Stomach (tissue), 8 donors: ENCODE measurements at regions not wholly inside any gene's neighbourhood (a gene's known extent, or its start where the extent isn't known, plus 50 kb on each side); places are given as distances from the start of the nearest gene placed in this dataset.

Source experiments
- DNase-seq, 2 donors: peaks; one replicate each; pipeline versions ENCODE4 v3.0.0 to v3.0.0-alpha.2; 2013 to 2019
- H3K27ac ChIP-seq, 5 donors: fragments of 200-600 bp in 4 of 5; sonication (generic) in 4 of 5; one replicate each; pipeline ENCODE4 v1.5.1; 2013 to 2019; ENCODE audit warnings: mild to moderate bottlenecking in 1 of 5, moderate library complexity in 1 of 5
- H3K27me3 ChIP-seq, 3 donors: fragments of 200-600 bp; sonication (generic); one replicate each; pipeline ENCODE4 v1.5.1; 2017 to 2019; ENCODE audit warnings: mixed run types in 1 of 3
- H3K36me3 ChIP-seq, 4 donors: fragments of 200-600 bp; sonication (generic); 1 replicate in 3 of 4; 2 replicates in 1 of 4; pipeline ENCODE4 v1.5.1; 2016 to 2019
- H3K4me1 ChIP-seq, 4 donors: fragments of 200-600 bp; sonication (generic); one replicate each; pipeline ENCODE4 v1.5.1; 2016 to 2019
- H3K4me3 ChIP-seq, 4 donors: fragments of 200-600 bp; sonication (generic) in 3 of 4; one replicate each; pipeline ENCODE4 v1.5.1; 2016 to 2019; ENCODE audit warnings: mild to moderate bottlenecking in 1 of 4
- H3K9me3 ChIP-seq, 4 donors: fragments of 200-600 bp; sonication (generic); one replicate each; pipeline ENCODE4 v1.5.1; 2016 to 2019
- EP300 ChIP-seq: sonication (generic); formaldehyde crosslinking; IDR thresholded peaks from one replicate; pipeline ENCODE4 v1.6.1; 2017; ENCODE audit warnings: antibody characterized with exemption
- POLR2A ChIP-seq, 4 donors: fragments of 450-650 bp; IDR thresholded peaks; one replicate each; pipeline ENCODE4 v1.6.1; 2016; ENCODE audit warnings: antibody characterized with exemption in 4 of 4, control low read depth in 2 of 4, mild to moderate bottlenecking in 1 of 4, moderate library complexity in 1 of 4
- POLR2AphosphoS5 ChIP-seq, 3 donors: sonication (generic); formaldehyde crosslinking; IDR thresholded peaks; one replicate each; pipeline ENCODE4 v1.6.1; 2016; ENCODE audit warnings: antibody characterized with exemption in 3 of 3
- WGBS, 5 donors: extraction: QIAGEN DNeasy Blood & Tissue Kit in 3 of 5; methylation state at CpG; one replicate each; pipeline versions ENCODE4 v1.1.5 to v1.1.7; 2013 to 2018; 5-methylcytosine and 5-hydroxymethylcytosine counted together
- intact Hi-C: fragments of 100-400 bp; cut with DNase I; formaldehyde crosslinking; loops from one replicate; pipeline ENCODE4 v1.15.1; 2023; ENCODE audit warnings: low total_unique reads
- TF ChIP-seq, protein P1 (sequence below), 7 experiments: fragments of 450-650 bp in 4 of 7; fragments of 200-600 bp in 3 of 7; sonication (generic) in 3 of 7; IDR thresholded peaks; one replicate each; pipeline ENCODE4 v1.5.1; 2016 to 2019; ENCODE audit warnings: antibody characterized with exemption in 7 of 7, control low read depth in 2 of 7, mild to moderate bottlenecking in 1 of 7
- donor health status: healthy with polysubstance abuse.
- donor health status: Bipolar disorder and iron deficiency.
- donor health status: healthy.

DNA sequence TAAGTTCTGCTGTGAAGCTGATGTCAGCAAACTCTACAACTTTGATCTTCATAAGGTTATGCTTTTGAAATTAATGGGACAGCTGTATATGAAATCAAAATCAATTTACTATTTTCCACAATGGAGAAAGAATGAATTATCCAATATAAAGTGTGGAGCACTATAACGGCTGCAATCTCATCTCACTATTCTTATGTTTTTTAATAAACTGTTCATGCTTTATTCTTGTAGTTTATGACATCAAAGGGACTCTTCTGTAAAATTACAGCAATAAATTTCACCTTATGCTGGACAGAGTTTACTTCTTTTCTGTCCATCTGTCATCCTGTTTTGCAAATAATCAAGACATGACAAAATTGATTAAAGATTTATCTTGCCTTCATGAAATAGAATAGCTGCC lies 192.5 kb downstream of the TECRL start:
- 71 to 78% (median 74%) methylated on average over 1 of the region's 1 CpG for WGBS, 5 donors
- Histone ChIP-seq H3K27ac (no peak overlapping the region), H3K9me3 (no peaks in the 10 kb centered on the region), H3K27me3 (no peaks in the 10 kb centered on the region), H3K4me3 (no peak overlapping the region), H3K36me3 (no peaks in the 10 kb centered on the region), H3K4me1 (no peaks in the 10 kb centered on the region)
- intact Hi-C loops: no loop called here
- no peak for DNase-seq
- no peak for TF ChIP-seq EP300
- no peak for TF ChIP-seq POLR2AphosphoS5 (IDR thresholded peaks at IDR 0.05)
- TF ChIP-seq, protein P1, sequence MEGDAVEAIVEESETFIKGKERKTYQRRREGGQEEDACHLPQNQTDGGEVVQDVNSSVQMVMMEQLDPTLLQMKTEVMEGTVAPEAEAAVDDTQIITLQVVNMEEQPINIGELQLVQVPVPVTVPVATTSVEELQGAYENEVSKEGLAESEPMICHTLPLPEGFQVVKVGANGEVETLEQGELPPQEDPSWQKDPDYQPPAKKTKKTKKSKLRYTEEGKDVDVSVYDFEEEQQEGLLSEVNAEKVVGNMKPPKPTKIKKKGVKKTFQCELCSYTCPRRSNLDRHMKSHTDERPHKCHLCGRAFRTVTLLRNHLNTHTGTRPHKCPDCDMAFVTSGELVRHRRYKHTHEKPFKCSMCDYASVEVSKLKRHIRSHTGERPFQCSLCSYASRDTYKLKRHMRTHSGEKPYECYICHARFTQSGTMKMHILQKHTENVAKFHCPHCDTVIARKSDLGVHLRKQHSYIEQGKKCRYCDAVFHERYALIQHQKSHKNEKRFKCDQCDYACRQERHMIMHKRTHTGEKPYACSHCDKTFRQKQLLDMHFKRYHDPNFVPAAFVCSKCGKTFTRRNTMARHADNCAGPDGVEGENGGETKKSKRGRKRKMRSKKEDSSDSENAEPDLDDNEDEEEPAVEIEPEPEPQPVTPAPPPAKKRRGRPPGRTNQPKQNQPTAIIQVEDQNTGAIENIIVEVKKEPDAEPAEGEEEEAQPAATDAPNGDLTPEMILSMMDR (IDR thresholded peaks at IDR 0.05): no peak
- TF ChIP-seq POLR2A (IDR thresholded peaks at IDR 0.05): no peak

DNA sequence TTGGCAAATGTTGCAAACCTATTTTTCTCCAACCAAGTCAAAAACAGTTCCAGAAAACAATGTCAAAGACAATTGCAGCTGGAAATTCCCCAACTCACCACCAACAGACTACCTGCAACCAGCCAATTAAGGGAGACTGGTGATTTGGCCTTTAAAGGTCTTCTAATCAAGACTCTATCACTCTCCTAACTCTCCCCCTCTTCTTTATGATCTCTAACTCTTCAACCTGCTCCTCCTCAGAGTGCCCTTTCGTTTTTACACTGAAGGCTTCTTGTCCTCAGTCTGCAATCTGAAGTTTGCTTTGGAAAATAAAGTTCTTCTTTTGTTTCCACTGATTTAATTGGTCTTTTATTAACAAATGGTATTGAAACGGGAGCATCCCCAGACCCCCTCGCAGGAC lies 203.9 kb downstream of the TECRL start:
- H3K36me3 ChIP-seq: no peaks in the 10 kb centered on the region
- no peak overlapping the region for H3K4me3 ChIP-seq
- H3K4me1 ChIP-seq: no peaks in the 10 kb centered on the region
- WGBS, 5 donors: 65 to 75% (median 66%) methylated on average over 3 of the region's 3 CpGs
- no peaks in the 10 kb centered on the region for H3K27me3 ChIP-seq
- no peak overlapping the region for H3K27ac ChIP-seq
- peaks cover 0 to 11% (median 8%) of the 10 kb centered on the region in 4 donors for H3K9me3 ChIP-seq
- DNase-seq: no peak
- TF ChIP-seq, protein P1 (IDR thresholded peaks at IDR 0.05): no peak
- no peak for TF ChIP-seq POLR2A (IDR thresholded peaks at IDR 0.05)
- no peak for TF ChIP-seq POLR2AphosphoS5 (IDR thresholded peaks at IDR 0.05)
- TF ChIP-seq EP300: no peak
- intact Hi-C loops: no loop called here

DNA sequence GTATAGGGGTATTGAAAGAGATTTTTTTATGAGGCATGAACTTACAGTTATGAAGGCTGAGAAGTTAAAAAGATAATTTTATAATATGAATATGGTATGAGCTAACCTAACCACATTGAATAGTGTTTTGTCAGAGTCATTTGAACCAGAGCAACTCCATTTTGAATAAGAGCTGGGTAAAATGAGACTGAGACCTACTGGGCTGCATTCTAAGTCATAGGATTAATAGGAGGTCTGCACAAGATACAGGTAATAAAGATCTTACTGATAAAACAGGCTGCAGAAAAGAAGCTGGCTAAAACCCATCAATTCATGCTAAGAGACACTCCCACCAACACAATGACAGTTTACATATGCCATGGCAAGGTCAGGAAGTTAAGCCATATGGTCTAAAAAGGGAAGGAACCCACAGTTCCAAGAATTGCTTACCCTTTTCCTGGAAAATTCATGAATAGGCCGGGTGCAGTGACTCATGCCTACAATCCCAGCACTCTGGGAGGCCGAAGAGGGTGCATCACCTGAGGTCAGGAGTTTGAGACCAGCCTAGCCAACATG lies 209.2 kb downstream of the TECRL start:
- WGBS, 5 donors: 41 to 70% (median 58%) methylated on average over 2 of the region's 2 CpGs
- no peak for DNase-seq
- Histone ChIP-seq H3K9me3 (no peaks in the 10 kb centered on the region), H3K4me3 (no peak overlapping the region), H3K4me1 (no peaks in the 10 kb centered on the region), H3K27me3 (no peaks in the 10 kb centered on the region), H3K36me3 (no peaks in the 10 kb centered on the region), H3K27ac (no peak overlapping the region)
- TF ChIP-seq, protein P1 (IDR thresholded peaks at IDR 0.05): no peak
- no peak for TF ChIP-seq EP300
- TF ChIP-seq POLR2AphosphoS5 (IDR thresholded peaks at IDR 0.05): no peak
- no peak for TF ChIP-seq POLR2A (IDR thresholded peaks at IDR 0.05)
- intact Hi-C loops: no loop called here

DNA sequence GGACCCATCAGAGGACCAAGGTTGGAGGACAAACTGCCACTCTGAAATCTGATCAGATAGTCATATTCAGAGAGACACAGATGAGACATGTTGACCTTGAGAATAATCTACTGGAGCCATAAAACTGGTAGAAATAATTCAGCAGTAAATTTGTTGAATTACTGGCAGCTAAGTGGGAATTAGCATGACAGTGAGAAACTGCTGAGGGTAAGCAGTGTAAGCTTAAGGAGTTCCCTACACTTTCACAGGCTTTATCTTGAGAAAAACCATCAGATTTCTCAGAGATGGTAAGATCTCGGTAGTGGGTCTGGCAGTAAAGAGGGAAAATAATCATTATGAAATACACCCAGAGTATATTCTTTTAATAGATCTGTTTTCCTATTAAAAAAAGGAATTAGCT lies 213.7 kb downstream of the TECRL start:
- Histone ChIP-seq H3K27me3 (no peaks in the 10 kb centered on the region), H3K4me1 (no peaks in the 10 kb centered on the region), H3K36me3 (no peaks in the 10 kb centered on the region), H3K4me3 (no peak overlapping the region), H3K27ac (no peak overlapping the region), H3K9me3 (no peaks in the 10 kb centered on the region)
- DNase-seq: no peak
- intact Hi-C loops: no loop called here
- TF ChIP-seq POLR2AphosphoS5 (IDR thresholded peaks at IDR 0.05) (no peak), POLR2A (IDR thresholded peaks at IDR 0.05) (no peak), EP300 (no peak)
- TF ChIP-seq, protein P1 (IDR thresholded peaks at IDR 0.05): no peak
- WGBS, 5 donors: 53 to 86% (median 63%) methylated on average over 1 of the region's 1 CpG
